Effector CD8-positive, alpha-beta T cell (primary cell): ENCODE measurements at regions not wholly inside any gene's neighbourhood (a gene's known extent, or its start where the extent isn't known, plus 50 kb on each side); places are given as distances from the start of the nearest gene placed in this dataset.

ENCODE experiments used
- DNase-seq: peaks from one replicate; lab custom pipeline; 2025; lab: John Stamatoyannopoulos, UW

- no peak for DNase-seq
These were observed 132.0 kb upstream of the CDH19 start for GRCh38 chr18:66735933-66736332.

DNA sequence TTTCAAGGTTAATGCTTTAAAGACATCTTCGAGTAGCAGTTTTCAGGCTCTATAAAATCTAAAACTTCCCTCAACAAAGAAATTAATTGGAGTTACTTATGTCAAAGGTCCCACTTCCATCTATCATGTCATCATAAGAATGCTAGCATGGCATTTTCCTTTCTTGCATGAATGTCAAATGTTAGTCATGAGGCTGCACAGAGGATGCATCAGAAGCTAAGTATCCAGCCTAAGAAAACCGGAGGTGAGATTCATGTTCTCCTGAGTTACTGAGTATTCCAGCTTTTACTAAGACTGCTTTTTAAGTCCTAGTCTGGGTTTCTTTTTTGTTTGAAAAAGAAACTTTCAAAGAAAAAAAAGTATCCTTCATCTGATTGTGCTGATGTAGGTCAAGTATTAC is 130.6 kb upstream of the CDH19 start:
- DNase-seq, result no peak

GRCh38 chr18:66731890-66732289 is 128.0 kb upstream of the CDH19 start:
- DNase-seq, result no peak

DNA sequence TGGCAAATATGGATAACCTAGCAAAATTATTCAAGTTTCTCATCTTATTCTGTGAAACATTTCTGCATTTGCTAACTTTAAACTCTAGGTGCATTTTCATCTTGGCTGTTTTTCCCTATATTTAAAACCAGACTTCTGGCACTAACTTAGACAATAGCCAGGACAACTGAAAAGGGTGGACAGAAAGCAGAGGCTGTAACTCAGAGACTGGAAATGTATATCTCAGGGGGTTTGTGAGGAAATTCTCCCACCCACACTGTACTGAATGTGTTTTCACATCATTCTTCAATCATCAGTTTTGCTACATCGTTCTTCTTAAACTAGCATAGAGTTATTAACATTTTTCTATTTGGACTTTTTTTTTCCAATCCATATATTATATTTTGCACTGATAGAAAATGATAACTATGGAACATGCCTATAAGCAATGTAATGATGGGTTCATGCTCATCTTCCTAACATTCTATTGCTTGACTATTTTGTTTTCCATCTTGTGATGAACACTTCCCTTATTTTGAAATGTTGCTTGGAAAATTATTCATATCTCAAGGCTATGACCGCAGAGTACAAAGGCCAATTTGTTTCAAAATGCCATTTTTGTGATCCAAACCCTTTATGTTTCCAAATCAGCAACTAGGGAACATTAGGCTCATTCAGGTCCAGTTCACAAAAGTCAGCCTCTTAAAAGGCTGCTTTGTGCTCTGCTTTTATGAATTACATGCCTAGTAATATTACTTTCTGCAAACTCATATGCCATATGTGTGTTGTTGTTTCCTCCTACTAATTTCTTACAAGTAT is 125.8 kb upstream of the CDH19 start:
- no peak for DNase-seq

GRCh38 chr18:66728951-66729350 is 125.1 kb upstream of the CDH19 start:
- no peak for DNase-seq

GRCh38 chr18:66727991-66728390 is 124.1 kb upstream of the CDH19 start:
- DNase-seq, result no peak

GRCh38 chr18:66724664-66725356 is 120.9 kb upstream of the CDH19 start:
- DNase-seq, result no peak

DNA sequence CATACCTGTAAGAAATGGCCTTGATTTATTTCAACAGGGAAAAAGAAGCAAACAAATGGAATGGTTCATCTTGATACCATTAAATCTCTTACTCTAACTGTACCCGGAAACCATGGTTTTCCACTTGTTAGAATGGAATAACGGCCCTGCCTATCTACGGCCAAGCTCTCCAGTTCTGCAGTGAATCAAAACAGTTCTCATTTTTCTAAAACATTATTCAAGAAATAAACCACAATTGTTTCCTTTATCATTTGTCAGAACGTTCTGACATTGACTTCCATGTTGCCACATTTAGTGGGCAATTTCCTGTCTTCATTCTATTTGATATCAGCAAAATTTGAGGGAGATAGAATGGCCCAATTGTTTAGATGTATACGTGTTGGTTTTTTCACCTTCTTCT is 118.8 kb upstream of the CDH19 start:
- DNase-seq, result no peak

GRCh38 chr18:66708646-66709045 is 104.8 kb upstream of the CDH19 start:
- no peak for DNase-seq

DNA sequence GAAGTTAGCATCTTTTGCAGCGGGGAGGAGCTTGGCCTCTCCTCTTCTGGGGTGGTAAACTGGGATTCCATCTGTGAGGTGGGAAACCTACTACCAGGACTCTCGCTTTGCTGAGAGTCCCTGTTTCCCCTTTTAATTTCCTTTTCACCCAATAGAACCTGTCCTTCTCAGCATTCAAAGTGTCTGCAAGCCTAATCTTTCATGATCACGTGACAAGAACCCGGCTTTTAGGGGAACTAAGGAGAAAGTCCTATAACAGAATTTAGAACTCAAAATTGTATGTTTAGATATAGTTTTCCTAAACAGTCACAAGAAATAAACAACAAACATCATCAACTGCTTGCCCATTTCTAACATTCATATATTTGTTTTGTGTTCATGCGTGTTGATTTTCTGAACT is 103.6 kb upstream of the CDH19 start:
- DNase-seq, result no peak

DNA sequence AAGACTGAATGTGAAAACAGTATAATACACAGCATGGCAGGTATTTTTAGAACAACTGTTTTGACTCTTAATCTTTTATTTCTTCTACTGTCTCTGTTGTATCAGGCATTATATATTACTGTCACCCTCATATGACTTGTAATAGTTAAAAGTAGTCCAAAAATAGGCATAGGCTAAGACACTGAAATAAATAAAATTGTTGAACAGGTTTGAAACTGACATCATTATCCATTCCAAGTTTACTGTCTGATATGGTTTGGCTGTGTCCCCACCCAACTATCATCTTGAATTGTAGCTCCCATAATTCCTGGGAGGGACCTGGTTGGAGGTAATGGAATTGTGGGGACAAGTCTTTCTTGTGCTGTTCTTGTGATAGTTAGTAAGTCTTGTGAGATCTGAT is 91.4 kb upstream of the CDH19 start:
- no peak for DNase-seq

DNA sequence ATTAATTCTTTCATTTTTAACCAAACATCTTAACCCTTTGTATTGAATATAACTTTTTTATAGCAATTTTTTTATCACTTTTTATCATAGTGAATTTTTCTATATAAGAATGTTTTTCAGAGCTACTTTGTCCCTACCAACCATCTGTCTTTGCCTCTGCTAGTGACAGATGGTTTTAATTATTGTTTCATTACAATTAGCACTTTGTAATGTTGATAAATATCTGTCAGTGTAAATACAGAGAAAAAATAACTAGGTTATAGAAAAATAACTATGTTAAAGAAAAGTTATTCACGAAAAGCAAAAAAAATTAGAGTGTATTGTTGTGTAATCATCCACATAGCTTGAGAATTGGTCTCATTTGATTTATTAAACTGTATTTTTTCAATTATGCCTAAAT is 91.0 kb upstream of the CDH19 start:
- no peak for DNase-seq

- DNase-seq, result no peak
These were observed 83.7 kb upstream of the CDH19 start for GRCh38 chr18:66687635-66688034.

DNA sequence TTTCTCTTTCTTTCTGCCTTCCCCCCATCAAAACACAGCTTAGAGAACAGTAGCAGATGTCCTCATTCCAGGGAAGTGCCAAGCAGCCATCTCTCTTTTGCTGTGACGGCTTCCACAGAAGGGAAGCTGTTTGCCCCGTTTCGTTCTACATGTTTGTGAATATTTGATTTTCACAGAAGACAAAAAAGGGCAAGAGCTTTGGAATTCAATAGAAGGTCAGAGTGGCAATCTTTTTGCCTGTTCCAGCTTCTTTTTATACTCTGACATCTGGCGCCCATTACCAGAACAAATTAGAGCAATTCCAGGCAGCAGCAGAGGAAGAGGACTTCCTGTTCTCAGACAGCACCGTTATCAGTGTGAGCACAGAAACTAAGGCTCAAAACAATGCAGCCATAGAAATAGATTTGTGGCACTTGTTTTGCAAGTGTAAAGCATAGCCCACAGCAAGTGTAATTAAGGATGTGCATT is 79.0 kb upstream of the CDH19 start:
- no peak for DNase-seq

DNA sequence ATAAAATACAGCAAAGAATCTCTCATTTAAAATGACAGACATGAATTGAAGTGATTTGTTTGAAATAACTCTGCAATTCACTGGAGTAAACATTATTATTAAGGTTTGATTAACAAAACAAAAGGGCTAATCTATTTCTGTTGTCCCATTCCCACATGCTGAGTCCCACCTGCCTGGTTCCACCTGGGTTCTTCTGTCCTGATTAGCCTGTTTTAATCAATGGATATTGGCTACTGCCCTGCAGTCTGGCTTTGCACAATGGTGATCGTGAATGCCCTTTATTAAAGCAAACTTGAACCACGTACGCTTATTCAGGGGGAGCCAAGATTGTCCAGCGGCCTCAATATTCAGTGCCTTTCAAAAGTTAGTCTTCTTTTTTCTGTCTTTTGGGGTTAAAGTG is 72.8 kb upstream of the CDH19 start:
- DNase-seq, result no peak

DNA sequence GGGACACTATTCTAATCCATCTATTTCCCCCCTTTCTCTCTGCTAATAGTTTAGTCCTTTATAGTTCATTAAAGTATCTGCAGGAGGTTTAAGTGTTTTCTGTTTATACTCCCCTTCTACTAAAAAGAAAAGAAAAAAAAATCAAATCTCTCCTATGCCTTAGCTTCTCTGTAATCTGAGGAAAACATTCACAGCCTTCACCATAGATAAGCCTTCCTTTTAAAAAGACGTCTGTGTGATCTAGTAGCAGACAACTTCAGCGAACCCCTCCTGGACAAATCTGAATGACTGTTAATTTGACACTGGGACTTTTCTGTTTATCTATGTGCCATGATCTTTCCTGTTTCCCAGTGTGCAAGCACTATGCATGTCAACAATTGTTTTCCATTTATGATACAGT is 70.4 kb upstream of the CDH19 start:
- no peak for DNase-seq

- no peak for DNase-seq
These were observed 64.8 kb upstream of the CDH19 start for GRCh38 chr18:66668706-66669105.

GRCh38 chr18:66662632-66663031 is 58.7 kb upstream of the CDH19 start:
- no peak for DNase-seq

- DNase-seq, result no peak
These were observed 51.5 kb upstream of the CDH19 start for GRCh38 chr18:66655407-66655806.
